Mesenchymal stem cell (in vitro differentiated cells and primary cell): ENCODE measurements at regions not wholly inside any gene's neighbourhood (a gene's known extent, or its start where the extent isn't known, plus 50 kb on each side); places are given as distances from the start of the nearest gene placed in this dataset.

Source experiments
- DNase-seq: peaks from one replicate; pipeline ENCODE4 v3.0.0-alpha.2; 2013
- H2AFZ ChIP-seq: one replicate; pipeline ENCODE4 v1.6.1; 2013; ENCODE audit warnings: low read depth, mild to moderate bottlenecking, control low read depth, inconsistent platforms, low read length, moderate library complexity
- H2AK5ac ChIP-seq: 2 replicates; pipeline ENCODE4 v1.6.1; 2013; ENCODE audit warnings: low read length, moderate library complexity, mild to moderate bottlenecking, inconsistent platforms; ENCODE audit not compliant: severe bottlenecking
- H2BK120ac ChIP-seq: one replicate; pipeline ENCODE4 v1.6.1; 2013; ENCODE audit warnings: low read depth, mild to moderate bottlenecking, inconsistent platforms, low read length, moderate library complexity
- H2BK12ac ChIP-seq, 2 experiments: one replicate each; pipeline ENCODE4 v1.6.1; 2013; ENCODE audit warnings: inconsistent platforms in 2 of 2, low read length in 2 of 2, mild to moderate bottlenecking in 2 of 2, moderate library complexity in 2 of 2, control low read depth in 1 of 2
- H2BK15ac ChIP-seq: one replicate; pipeline ENCODE4 v1.6.1; 2013; ENCODE audit warnings: mild to moderate bottlenecking, low read depth, inconsistent platforms; ENCODE audit not compliant: poor library complexity, severe bottlenecking
- H2BK5ac ChIP-seq: 2 replicates; pipeline ENCODE4 v1.6.1; 2013; ENCODE audit warnings: low read depth, mild to moderate bottlenecking, low read length, control low read depth, inconsistent platforms; ENCODE audit not compliant: poor library complexity, severe bottlenecking
- H3K14ac ChIP-seq, 2 experiments: one replicate each; pipeline ENCODE4 v1.6.1; 2013; ENCODE audit warnings: inconsistent platforms in 2 of 2, low read length in 2 of 2, control low read depth in 1 of 2, mild to moderate bottlenecking in 1 of 2, moderate library complexity in 1 of 2
- H3K18ac ChIP-seq, 2 experiments: one replicate each; pipeline ENCODE4 v1.6.1; 2013; ENCODE audit warnings: inconsistent platforms in 2 of 2, low read length in 2 of 2, control low read depth in 1 of 2, low read depth in 1 of 2, mild to moderate bottlenecking in 1 of 2
- H3K23ac ChIP-seq, 2 experiments: one replicate each; pipeline ENCODE4 v1.6.1; 2013; ENCODE audit warnings: inconsistent platforms in 2 of 2, low read length in 2 of 2, mild to moderate bottlenecking in 2 of 2, moderate library complexity in 2 of 2, control low read depth in 1 of 2
- H3K27ac ChIP-seq: 2 replicates; pipeline ENCODE4 v1.5.1; 2013; ENCODE audit warnings: mild to moderate bottlenecking, moderate library complexity, low read length, control low read depth, inconsistent platforms; ENCODE audit not compliant: poor library complexity, severe bottlenecking
- H3K27me3 ChIP-seq, 2 experiments: 2 replicates each; pipeline versions ENCODE4 v1.6.1 to v1.7.0; 2013; ENCODE audit warnings: low read length in 2 of 2, mild to moderate bottlenecking in 2 of 2, moderate library complexity in 2 of 2, control low read depth in 1 of 2, inconsistent platforms in 1 of 2; ENCODE audit not compliant: control insufficient read depth in 1 of 2, insufficient read depth in 1 of 2
- H3K36me3 ChIP-seq, 2 experiments: 2 replicates each; pipeline versions ENCODE4 v1.6.1 to v1.7.0; 2013; ENCODE audit warnings: low read length in 2 of 2, control low read depth in 1 of 2, inconsistent platforms in 1 of 2, low read depth in 1 of 2, mild to moderate bottlenecking in 1 of 2; ENCODE audit not compliant: insufficient read depth in 2 of 2, control insufficient read depth in 1 of 2
- H3K4ac ChIP-seq, 2 experiments: one replicate each; pipeline ENCODE4 v1.6.1; 2013; ENCODE audit warnings: inconsistent platforms in 2 of 2, low read length in 2 of 2, mild to moderate bottlenecking in 2 of 2, moderate library complexity in 2 of 2, control low read depth in 1 of 2, low read depth in 1 of 2
- H3K4me1 ChIP-seq: 2 replicates; pipeline ENCODE4 v1.6.1; 2013; ENCODE audit warnings: low read depth, low read length, control low read depth; ENCODE audit not compliant: control insufficient read depth, insufficient read depth
- H3K4me2 ChIP-seq: 2 replicates; pipeline ENCODE4 v1.6.1; 2013; ENCODE audit warnings: low read length, mild to moderate bottlenecking, inconsistent platforms; ENCODE audit not compliant: poor library complexity, severe bottlenecking
- H3K4me3 ChIP-seq, 2 experiments: 2 replicates each; pipeline versions ENCODE4 v1.5.1 to v1.7.0; 2013; ENCODE audit warnings: low read length in 2 of 2, mild to moderate bottlenecking in 2 of 2, control low read depth in 1 of 2, low read depth in 1 of 2; ENCODE audit not compliant: insufficient read depth in 1 of 2
- H3K79me1 ChIP-seq: replicated peaks from 2 replicates; pipeline ENCODE4 v1.6.1; 2013; ENCODE audit warnings: mild to moderate bottlenecking, control low read depth, low read length, inconsistent platforms; ENCODE audit not compliant: poor library complexity, severe bottlenecking
- H3K9ac ChIP-seq: 2 replicates; pipeline ENCODE4 v1.7.0; 2013; ENCODE audit warnings: mild to moderate bottlenecking, low read length, moderate library complexity
- H3K9me3 ChIP-seq: 2 replicates; pipeline ENCODE4 v1.7.0; 2013; ENCODE audit warnings: mild to moderate bottlenecking, low read length; ENCODE audit not compliant: control insufficient read depth
- H4K8ac ChIP-seq: one replicate; pipeline ENCODE4 v1.6.1; 2013; ENCODE audit warnings: inconsistent platforms, mild to moderate bottlenecking, low read length, moderate library complexity
- H4K91ac ChIP-seq: one replicate; pipeline ENCODE4 v1.6.1; 2013; ENCODE audit warnings: mild to moderate bottlenecking, low read length, inconsistent platforms
- WGBS: methylation state at CpG from one replicate; pipeline ENCODE4 v1.1.7; 2013; ENCODE audit warnings: mixed read lengths; 5-methylcytosine and 5-hydroxymethylcytosine counted together

GRCh38 chr10:36994886-36995285 lies 130.5 kb upstream of the ANKRD30A start:
- H3K9ac ChIP-seq, result no peak overlapping the region
- no peak for DNase-seq
- H4K8ac ChIP-seq, result no peak overlapping the region
- H2BK120ac ChIP-seq, result no peak overlapping the region
- H2BK12ac ChIP-seq, result no peak overlapping the region
- H3K4me1 ChIP-seq, result no peaks in the 10 kb centered on the region
- H2AK5ac ChIP-seq, result no peak overlapping the region
- H3K18ac ChIP-seq, result no peak overlapping the region
- no peaks in the 10 kb centered on the region for H3K79me1 ChIP-seq
- H2AFZ ChIP-seq, result no peak overlapping the region
- H2BK5ac ChIP-seq, result no peak overlapping the region
- H2BK15ac ChIP-seq, result no peak overlapping the region
- no peak overlapping the region for H3K27ac ChIP-seq
- no peak overlapping the region for H3K23ac ChIP-seq
- no peak overlapping the region for H3K4me2 ChIP-seq
- H4K91ac ChIP-seq, result no peak overlapping the region
- H3K9me3 ChIP-seq, result no peaks in the 10 kb centered on the region
- no peaks in the 10 kb centered on the region for H3K36me3 ChIP-seq
- H3K14ac ChIP-seq, result no peak overlapping the region
- H3K27me3 ChIP-seq, result no peaks in the 10 kb centered on the region
- no peak overlapping the region for H3K4ac ChIP-seq
- WGBS, result 79% methylated on average over 9 of the region's 10 CpGs
- H3K4me3 ChIP-seq, result no peak overlapping the region

DNA sequence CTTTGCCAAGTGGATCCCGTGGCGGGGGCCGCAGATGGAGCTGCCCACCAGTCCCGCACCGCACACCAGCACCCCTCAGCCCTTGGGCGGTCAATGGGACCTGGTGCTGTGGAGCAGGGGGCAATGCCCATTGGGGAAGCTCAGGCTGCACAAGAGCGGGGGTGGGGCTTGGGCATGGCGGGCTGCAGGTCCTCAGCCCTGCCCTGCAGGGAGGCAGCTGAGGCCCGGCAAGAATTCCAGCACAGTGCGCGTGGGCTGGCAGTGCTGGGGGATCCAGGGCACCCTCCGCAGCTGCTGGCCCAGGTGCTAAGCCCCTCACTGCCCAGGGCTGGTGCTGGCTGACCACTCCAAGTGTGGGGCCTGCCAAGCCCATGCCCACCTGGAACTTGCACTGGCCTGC lies 136.2 kb upstream of the ANKRD30A start:
- no peak overlapping the region for H3K4ac ChIP-seq
- 92% methylated on average over 12 of the region's 12 CpGs for WGBS

GRCh38 chr10:36946598-36946997 lies 178.8 kb upstream of the ANKRD30A start:
- H3K14ac ChIP-seq, result no peak overlapping the region
- no peak overlapping the region for H2AK5ac ChIP-seq
- no peaks in the 10 kb centered on the region for H3K36me3 ChIP-seq
- H3K9me3 ChIP-seq, result peaks cover 3% of the 10 kb centered on the region
- no peak overlapping the region for H2AFZ ChIP-seq
- no peak overlapping the region for H2BK5ac ChIP-seq
- no peak overlapping the region for H3K4me2 ChIP-seq
- no peak overlapping the region for H2BK15ac ChIP-seq
- WGBS, result no CpG with 5 or more reads among the region's 2 CpGs
- no peak overlapping the region for H4K8ac ChIP-seq
- no peak overlapping the region for H3K23ac ChIP-seq
- H3K4ac ChIP-seq, result no peak overlapping the region
- H3K27ac ChIP-seq, result no peak overlapping the region
- no peak overlapping the region for H2BK120ac ChIP-seq
- no peaks in the 10 kb centered on the region for H3K4me1 ChIP-seq
- no peaks in the 10 kb centered on the region for H3K79me1 ChIP-seq
- H3K27me3 ChIP-seq, result no peaks in the 10 kb centered on the region
- no peak overlapping the region for H2BK12ac ChIP-seq
- no peak for DNase-seq
- H4K91ac ChIP-seq, result no peak overlapping the region
- H3K4me3 ChIP-seq, result no peak overlapping the region
- H3K18ac ChIP-seq, result no peak overlapping the region
- no peak overlapping the region for H3K9ac ChIP-seq

More for the DNA sequence above, 136.2 kb upstream of the ANKRD30A start:
- H3K9me3 ChIP-seq, result no peaks in the 10 kb centered on the region
- H2BK15ac ChIP-seq, result no peak overlapping the region
- no peak overlapping the region for H3K4me3 ChIP-seq
- H4K8ac ChIP-seq, result no peak overlapping the region
- DNase-seq, result no peak
- no peak overlapping the region for H4K91ac ChIP-seq
- no peak overlapping the region for H2BK120ac ChIP-seq
- H2AFZ ChIP-seq, result no peak overlapping the region
- H3K27me3 ChIP-seq, result no peaks in the 10 kb centered on the region
- no peaks in the 10 kb centered on the region for H3K4me1 ChIP-seq
- H3K27ac ChIP-seq, result no peak overlapping the region
- H3K4me2 ChIP-seq, result no peak overlapping the region
- no peak overlapping the region for H3K18ac ChIP-seq
- H2BK12ac ChIP-seq, result no peak overlapping the region
- H3K14ac ChIP-seq, result no peak overlapping the region
- H3K36me3 ChIP-seq, result no peaks in the 10 kb centered on the region
- no peaks in the 10 kb centered on the region for H3K79me1 ChIP-seq
- H2AK5ac ChIP-seq, result no peak overlapping the region
- no peak overlapping the region for H3K9ac ChIP-seq
- no peak overlapping the region for H3K23ac ChIP-seq
- no peak overlapping the region for H2BK5ac ChIP-seq

DNA sequence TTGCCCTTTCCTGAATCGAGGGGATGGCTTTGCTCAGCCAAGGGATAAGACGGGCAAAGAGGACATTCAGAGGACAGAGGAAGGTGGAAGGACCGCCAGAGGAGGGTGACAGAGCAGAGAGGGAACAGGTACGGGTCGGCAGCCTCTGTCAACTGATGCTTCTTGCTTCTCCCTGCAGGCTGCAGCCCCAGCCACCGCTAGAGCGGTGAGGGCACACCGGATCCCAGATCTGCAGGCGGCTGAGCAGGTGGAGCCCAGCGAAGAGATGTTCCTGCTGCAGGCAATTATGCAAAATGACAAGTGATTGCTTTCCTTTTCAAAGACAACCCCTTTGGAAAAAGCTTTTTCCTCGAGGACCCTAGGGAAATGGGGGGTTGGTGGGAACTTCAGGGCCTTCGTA lies 181.9 kb upstream of the ANKRD30A start:
- H2BK12ac ChIP-seq, result no peak overlapping the region
- H3K18ac ChIP-seq, result no peak overlapping the region
- H2AK5ac ChIP-seq, result no peak overlapping the region
- H3K23ac ChIP-seq, result no peak overlapping the region
- H3K4me3 ChIP-seq, result no peak overlapping the region
- no peak overlapping the region for H3K4ac ChIP-seq
- no peak overlapping the region for H2BK15ac ChIP-seq
- no peak overlapping the region for H2BK5ac ChIP-seq
- no peak overlapping the region for H2BK120ac ChIP-seq
- H3K79me1 ChIP-seq, result no peaks in the 10 kb centered on the region
- no peak overlapping the region for H4K8ac ChIP-seq
- H2AFZ ChIP-seq, result no peak overlapping the region
- H3K9me3 ChIP-seq, result peaks cover 3% of the 10 kb centered on the region
- no peaks in the 10 kb centered on the region for H3K36me3 ChIP-seq
- no peak overlapping the region for H3K27ac ChIP-seq
- DNase-seq, result no peak
- H3K4me2 ChIP-seq, result no peak overlapping the region
- no peak overlapping the region for H3K9ac ChIP-seq
- no peak overlapping the region for H3K14ac ChIP-seq
- 77% methylated on average over 12 of the region's 12 CpGs for WGBS
- no peak overlapping the region for H4K91ac ChIP-seq
- no peaks in the 10 kb centered on the region for H3K4me1 ChIP-seq
- no peaks in the 10 kb centered on the region for H3K27me3 ChIP-seq
